ENCODE measurements at regions not wholly inside any gene's neighbourhood (a gene's known extent, or its start where the extent isn't known, plus 50 kb on each side); places are given as distances from the start of the nearest gene placed in this dataset.

DNA sequence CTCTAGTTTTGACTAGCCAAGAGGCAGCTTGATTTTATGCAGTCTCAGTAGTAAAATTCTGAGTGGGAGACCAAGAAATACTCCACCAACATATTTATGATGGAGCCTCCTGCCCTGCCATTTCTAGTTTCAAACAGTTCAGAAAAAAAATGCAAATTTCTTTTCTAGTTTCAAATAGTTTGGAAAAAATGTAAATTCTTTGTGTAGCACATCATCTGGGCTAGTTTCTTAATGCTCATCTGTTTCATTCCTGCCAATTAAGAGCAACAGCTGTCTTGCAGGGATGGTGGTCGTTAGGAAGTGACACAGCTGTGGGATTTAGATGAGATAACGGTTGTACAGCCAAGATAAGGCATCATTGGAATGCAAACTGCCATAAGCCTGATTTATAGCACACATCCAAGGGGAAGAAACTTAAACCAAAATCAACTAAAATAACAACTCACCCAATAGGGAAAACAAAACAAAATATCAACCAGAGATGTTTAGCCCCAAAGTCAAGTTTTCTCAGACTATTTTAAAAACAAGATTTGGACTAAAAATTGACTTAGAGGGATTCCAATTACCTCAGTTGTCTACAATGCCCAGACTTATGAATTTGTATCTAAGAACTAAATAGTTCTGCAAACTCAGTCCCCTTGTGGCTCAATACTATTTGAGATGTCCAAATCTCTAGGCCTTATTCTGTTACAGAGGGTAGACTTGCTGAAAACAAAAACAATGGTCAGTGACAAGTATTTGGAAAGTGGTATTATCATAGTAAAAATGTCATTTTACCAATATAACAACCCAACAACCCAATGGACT, 291.3 kb upstream of the ATP2B1 start:
- peak; percentile 75 for DNase-seq (ENCODE audit: low read depth)
- TF ChIP-seq, protein P1, sequence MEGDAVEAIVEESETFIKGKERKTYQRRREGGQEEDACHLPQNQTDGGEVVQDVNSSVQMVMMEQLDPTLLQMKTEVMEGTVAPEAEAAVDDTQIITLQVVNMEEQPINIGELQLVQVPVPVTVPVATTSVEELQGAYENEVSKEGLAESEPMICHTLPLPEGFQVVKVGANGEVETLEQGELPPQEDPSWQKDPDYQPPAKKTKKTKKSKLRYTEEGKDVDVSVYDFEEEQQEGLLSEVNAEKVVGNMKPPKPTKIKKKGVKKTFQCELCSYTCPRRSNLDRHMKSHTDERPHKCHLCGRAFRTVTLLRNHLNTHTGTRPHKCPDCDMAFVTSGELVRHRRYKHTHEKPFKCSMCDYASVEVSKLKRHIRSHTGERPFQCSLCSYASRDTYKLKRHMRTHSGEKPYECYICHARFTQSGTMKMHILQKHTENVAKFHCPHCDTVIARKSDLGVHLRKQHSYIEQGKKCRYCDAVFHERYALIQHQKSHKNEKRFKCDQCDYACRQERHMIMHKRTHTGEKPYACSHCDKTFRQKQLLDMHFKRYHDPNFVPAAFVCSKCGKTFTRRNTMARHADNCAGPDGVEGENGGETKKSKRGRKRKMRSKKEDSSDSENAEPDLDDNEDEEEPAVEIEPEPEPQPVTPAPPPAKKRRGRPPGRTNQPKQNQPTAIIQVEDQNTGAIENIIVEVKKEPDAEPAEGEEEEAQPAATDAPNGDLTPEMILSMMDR (IDR thresholded peaks at IDR 0.05; ENCODE audit: insufficient read depth, low read depth, low read length) = no peak
- H3K4me3 ChIP-seq (ENCODE audit: low read depth, low read length) = no peak overlapping the region

DNA sequence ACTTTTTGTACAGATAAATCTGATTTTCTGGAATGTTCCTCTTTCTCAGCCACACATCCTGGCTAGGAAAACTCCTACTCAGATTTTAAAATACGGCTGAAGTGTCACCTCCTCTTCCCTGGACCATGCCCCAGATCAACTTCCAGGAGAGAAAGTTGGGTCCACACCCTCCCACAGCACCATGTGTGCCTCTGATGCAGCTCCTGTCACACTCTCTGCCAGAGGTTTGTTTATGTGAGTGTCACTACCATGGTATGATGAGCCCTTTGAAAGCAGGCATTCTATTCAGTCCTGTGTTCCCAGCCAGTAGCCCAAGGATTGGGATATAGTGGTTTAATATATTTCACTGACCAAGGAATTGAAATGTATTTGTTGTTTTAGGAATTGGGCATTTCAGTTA, 287.2 kb upstream of the ATP2B1 start:
- no peak overlapping the region for H3K4me3 ChIP-seq (ENCODE audit: low read depth, low read length)
- TF ChIP-seq, protein P1 (IDR thresholded peaks at IDR 0.05; ENCODE audit: insufficient read depth, low read depth, low read length) = no peak
- DNase-seq (ENCODE audit: low read depth) = no peak

DNA sequence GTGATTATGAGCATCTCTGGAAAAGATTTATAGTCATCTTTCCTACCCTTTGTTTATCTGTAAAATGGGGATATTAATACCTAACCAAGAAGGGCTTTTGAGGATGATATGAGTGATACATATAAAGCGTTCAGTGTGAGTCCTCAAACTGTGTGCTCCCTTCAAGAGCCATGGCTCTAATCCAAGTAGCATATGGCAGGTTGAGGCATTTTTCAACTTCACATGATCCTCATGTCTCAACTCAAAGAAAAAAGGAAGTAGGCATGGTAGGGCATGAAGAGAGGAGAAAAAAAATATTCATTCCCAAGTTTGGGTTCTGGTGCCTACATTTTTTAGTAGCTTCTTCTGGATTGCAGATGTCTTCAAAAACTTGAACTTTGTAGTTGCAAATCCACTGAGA, 286.3 kb upstream of the ATP2B1 start:
- TF ChIP-seq, protein P1 (IDR thresholded peaks at IDR 0.05; ENCODE audit: insufficient read depth, low read depth, low read length) = no peak
- DNase-seq (ENCODE audit: low read depth) = no peak
- H3K4me3 ChIP-seq (ENCODE audit: low read depth, low read length) = no peak overlapping the region

DNA sequence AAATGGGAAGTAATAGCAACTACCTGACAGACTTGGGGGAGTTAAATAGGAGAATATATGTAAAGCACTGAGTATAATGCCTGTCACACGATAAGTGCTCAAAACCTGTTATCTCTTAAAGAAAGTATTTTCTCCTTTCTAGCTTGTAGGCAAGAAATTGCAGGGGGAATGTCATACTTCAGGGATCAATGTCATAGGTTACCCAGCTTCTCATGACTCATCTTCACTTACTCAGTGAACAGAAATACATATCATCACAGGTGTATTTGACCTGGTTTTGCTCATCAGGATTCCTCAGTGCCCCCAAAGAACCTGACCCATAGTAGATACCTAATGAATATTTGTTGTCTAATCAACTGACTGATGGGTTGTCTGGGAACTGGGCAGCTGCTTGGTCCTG, 285.0 kb upstream of the ATP2B1 start:
- no peak for DNase-seq (ENCODE audit: low read depth)
- TF ChIP-seq, protein P1 (IDR thresholded peaks at IDR 0.05; ENCODE audit: insufficient read depth, low read depth, low read length) = no peak
- H3K4me3 ChIP-seq (ENCODE audit: low read depth, low read length) = no peak overlapping the region

DNA sequence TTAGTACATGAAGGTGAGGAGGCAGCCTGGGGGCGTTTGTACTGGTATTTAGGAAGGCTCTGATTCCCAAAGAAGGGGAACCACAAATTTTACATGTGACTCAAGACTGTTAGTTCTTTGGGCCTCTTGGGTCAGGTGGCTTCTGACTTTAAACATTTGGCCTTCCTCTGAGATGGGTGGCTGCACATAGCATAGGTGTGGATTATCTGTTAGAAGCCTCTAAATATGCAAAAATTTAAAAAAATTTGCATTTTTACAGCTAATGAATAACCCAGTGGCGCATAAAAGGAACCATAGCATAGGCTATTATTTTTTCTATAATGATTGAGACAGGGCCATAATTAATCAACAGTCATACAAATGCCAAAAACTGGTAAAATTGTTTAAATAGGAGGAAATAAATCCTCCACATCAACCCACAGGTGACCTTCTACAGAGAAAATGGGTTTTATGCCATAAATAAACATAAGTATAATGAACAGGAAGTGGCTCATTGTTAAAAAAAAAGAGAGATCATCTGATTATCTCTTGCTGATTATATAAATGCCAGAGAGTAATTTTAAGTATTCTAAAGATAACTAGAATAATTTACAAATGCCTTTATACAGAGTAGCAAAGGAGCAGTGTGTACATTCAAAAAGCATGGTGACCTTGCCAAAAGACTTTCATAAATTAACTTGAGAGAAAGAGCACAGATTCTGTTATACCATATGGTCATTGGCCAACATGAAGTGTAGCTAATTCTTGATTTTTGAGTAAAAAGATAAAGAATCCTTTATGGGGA, 284.2 kb upstream of the ATP2B1 start:
- TF ChIP-seq, protein P1 (IDR thresholded peaks at IDR 0.05; ENCODE audit: insufficient read depth, low read depth, low read length) = no peak
- no peak overlapping the region for H3K4me3 ChIP-seq (ENCODE audit: low read depth, low read length)
- DNase-seq (ENCODE audit: low read depth) = peak; percentile 17

DNA sequence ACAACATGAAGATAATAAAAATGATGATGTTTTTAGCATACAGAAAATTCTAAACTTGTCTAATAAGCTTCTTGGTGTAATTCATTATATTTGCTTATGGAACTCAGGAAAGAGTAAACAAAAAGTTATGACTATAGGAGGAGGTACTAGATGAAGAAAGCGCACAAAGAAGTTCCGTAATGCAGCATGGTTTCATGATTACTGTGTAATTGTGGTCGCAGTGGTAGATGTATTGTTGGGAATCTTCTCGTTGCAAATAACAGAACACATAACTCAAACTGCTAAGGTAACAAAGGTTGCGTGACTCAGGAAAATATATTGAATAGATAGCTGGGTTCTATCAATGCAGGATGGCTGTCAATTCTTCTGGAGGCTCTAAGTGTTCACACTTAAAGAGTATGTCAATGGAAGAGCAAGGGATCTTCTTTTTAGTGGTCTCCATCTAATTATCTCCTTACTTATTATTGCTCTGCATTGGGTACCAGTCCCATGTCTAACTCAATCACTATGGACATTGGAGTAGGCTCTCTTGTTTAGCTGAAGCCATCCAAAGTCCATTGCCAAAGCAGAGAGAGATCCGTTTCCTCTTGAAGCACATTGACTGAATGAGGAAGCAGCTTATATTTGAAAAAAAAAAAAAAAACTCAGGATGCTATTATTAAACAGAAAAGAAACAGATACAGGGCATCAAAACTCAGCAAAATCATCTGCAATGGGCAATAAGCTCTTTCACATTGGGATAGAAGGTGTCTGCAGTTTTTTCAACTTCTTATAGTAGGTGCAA, 283.4 kb upstream of the ATP2B1 start:
- TF ChIP-seq, protein P1 (IDR thresholded peaks at IDR 0.05; ENCODE audit: insufficient read depth, low read depth, low read length) = no peak
- DNase-seq (ENCODE audit: low read depth) = no peak
- no peak overlapping the region for H3K4me3 ChIP-seq (ENCODE audit: low read depth, low read length)
